Left ventricle myocardium inferior (tissue), 1 donor: ENCODE measurements at regions not wholly inside any gene's neighbourhood (a gene's known extent, or its start where the extent isn't known, plus 50 kb on each side); places are given as distances from the start of the nearest gene placed in this dataset.

Experiments used
- DNase-seq: peaks from one replicate; pipeline ENCODE4 v3.0.0-alpha.2; 2020
- H3K27ac ChIP-seq: fragments of 200-600 bp; replicated peaks from 2 replicates; pipeline ENCODE4 v1.8.0; 2021
- H3K27me3 ChIP-seq: fragments of 200-600 bp; 2 replicates; pipeline ENCODE4 v1.8.0; 2021; ENCODE audit warnings: low read depth
- H3K36me3 ChIP-seq: fragments of 200-600 bp; 2 replicates; pipeline ENCODE4 v1.8.0; 2021
- H3K4me1 ChIP-seq: fragments of 200-600 bp; 2 replicates; pipeline ENCODE4 v1.8.0; 2021
- H3K4me3 ChIP-seq: fragments of 200-600 bp; 2 replicates; pipeline ENCODE4 v1.8.0; 2021; ENCODE audit warnings: mild to moderate bottlenecking, moderate library complexity
- H3K9me3 ChIP-seq: fragments of 200-600 bp; replicated peaks from 2 replicates; pipeline ENCODE4 v1.8.0; 2021
- intact Hi-C: fragments of 100-400 bp; cut with micrococcal nuclease; formaldehyde crosslinking; loops from one replicate; pipeline ENCODE4 v1.11.0; 2022
- TF ChIP-seq, protein P1 (sequence below): fragments of 200-600 bp; IDR thresholded peaks from 2 replicates; pipeline ENCODE4 v1.8.0; 2021; ENCODE audit warnings: antibody characterized with exemption, mild to moderate bottlenecking, borderline replicate concordance
- donor health status: DM: no; HTN: yes; CAD: no; lungs with severe emphysema.

DNA sequence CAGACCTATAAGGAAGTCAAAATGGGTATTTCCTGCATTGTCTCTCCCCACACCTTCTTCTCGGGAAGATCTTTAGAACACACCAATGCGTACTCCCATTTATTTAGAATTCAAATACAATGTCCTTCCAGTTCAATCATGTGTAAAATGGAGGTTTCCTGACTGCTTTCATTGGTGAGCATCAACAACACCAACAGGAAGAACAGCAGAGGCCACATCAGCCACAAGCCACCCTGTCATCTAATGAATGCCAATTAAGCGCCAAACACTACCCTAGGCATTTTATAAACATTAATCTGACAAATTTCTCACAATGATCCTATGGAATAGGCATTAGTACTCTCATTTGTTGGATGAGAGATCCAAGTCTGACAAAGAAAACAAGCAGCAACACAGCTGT, 68.4 kb upstream of the SMLR1 start:
- no peaks in the 10 kb centered on the region for H3K27me3 ChIP-seq
- H3K4me3 ChIP-seq: no peak overlapping the region
- no peak for DNase-seq
- no peaks in the 10 kb centered on the region for H3K9me3 ChIP-seq
- no peaks in the 10 kb centered on the region for H3K4me1 ChIP-seq
- TF ChIP-seq, protein P1, sequence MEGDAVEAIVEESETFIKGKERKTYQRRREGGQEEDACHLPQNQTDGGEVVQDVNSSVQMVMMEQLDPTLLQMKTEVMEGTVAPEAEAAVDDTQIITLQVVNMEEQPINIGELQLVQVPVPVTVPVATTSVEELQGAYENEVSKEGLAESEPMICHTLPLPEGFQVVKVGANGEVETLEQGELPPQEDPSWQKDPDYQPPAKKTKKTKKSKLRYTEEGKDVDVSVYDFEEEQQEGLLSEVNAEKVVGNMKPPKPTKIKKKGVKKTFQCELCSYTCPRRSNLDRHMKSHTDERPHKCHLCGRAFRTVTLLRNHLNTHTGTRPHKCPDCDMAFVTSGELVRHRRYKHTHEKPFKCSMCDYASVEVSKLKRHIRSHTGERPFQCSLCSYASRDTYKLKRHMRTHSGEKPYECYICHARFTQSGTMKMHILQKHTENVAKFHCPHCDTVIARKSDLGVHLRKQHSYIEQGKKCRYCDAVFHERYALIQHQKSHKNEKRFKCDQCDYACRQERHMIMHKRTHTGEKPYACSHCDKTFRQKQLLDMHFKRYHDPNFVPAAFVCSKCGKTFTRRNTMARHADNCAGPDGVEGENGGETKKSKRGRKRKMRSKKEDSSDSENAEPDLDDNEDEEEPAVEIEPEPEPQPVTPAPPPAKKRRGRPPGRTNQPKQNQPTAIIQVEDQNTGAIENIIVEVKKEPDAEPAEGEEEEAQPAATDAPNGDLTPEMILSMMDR: no peak
- H3K36me3 ChIP-seq: no peaks in the 10 kb centered on the region
- no peak overlapping the region for H3K27ac ChIP-seq
- intact Hi-C loops: no loop called here

DNA sequence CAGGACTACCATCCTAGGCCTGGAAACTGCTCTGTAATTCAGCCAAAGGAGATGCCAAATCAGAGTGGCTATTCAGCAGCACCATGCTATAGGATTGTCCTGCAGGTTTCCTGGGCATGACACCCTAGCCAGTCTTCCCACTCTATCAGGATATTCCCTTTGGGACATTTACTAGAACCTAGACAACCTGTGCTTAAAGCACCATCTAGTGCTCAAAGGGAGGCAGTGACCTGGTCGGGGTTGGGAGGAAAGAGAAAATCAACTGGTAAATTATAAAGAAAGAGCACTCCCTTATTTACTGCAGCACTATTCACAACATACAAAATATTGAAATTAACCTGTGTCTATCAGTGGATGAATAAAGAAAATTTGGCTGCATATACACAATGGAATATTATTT, 67.2 kb upstream of the SMLR1 start:
- no peaks in the 10 kb centered on the region for H3K27me3 ChIP-seq
- DNase-seq: no peak
- intact Hi-C loops: no loop called here
- no peak overlapping the region for H3K27ac ChIP-seq
- H3K36me3 ChIP-seq: no peaks in the 10 kb centered on the region
- TF ChIP-seq, protein P1: no peak
- no peaks in the 10 kb centered on the region for H3K4me1 ChIP-seq
- no peaks in the 10 kb centered on the region for H3K9me3 ChIP-seq
- H3K4me3 ChIP-seq: no peak overlapping the region

DNA sequence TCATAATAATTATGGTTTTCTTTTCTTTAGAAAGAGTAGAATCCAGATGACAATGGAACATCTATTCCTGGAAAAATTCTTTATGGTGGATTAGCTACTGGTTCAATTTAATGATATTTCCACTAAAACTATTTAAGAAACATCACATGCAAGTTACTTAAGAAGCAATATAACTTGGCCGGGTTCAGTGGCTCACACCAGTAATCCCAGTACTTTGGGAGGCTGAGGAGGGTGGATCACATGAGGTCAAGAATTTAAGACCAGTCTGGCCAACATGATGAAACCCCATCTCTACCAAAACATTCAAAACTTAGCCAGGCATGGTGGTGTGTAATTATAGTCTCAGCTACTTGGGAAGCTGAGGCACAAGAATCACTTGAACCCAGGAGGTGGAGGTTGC, 65.9 kb upstream of the SMLR1 start:
- Histone ChIP-seq H3K27me3 (no peaks in the 10 kb centered on the region), H3K36me3 (no peaks in the 10 kb centered on the region), H3K27ac (no peak overlapping the region), H3K9me3 (no peaks in the 10 kb centered on the region), H3K4me1 (no peaks in the 10 kb centered on the region), H3K4me3 (no peak overlapping the region)
- intact Hi-C loops: no loop called here
- DNase-seq: no peak
- TF ChIP-seq, protein P1: no peak

DNA sequence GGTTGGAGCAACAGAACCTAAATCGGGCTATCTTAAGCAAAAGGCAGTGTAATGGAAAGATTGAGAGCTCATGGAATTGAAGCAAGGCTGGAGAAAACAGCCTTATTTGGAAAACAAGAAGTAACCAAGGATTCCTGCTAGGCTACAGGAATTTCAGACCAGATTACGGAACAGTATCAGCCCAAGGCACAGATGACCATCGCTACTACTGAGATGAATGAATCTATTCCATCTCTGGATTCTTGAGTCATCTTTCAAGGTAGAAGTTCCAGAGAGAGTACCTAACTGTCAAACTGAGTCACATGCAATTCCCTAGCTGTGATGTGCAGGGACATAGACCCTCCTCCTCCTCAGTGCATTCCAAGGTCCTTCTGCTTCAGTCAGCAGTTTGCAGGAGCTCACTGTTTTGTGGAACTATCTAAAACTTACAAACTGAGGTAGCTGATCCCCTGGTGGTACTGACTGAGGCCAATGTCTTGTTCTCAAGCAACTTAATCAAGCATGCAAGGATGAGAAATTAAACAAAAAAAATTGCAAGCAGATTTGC, 62.0 kb upstream of the SMLR1 start:
- Histone ChIP-seq H3K27ac (no peak overlapping the region), H3K9me3 (no peaks in the 10 kb centered on the region), H3K4me3 (no peak overlapping the region), H3K4me1 (no peaks in the 10 kb centered on the region), H3K36me3 (no peaks in the 10 kb centered on the region), H3K27me3 (no peaks in the 10 kb centered on the region)
- intact Hi-C loops: no loop called here
- DNase-seq: no peak
- TF ChIP-seq, protein P1: no peak

DNA sequence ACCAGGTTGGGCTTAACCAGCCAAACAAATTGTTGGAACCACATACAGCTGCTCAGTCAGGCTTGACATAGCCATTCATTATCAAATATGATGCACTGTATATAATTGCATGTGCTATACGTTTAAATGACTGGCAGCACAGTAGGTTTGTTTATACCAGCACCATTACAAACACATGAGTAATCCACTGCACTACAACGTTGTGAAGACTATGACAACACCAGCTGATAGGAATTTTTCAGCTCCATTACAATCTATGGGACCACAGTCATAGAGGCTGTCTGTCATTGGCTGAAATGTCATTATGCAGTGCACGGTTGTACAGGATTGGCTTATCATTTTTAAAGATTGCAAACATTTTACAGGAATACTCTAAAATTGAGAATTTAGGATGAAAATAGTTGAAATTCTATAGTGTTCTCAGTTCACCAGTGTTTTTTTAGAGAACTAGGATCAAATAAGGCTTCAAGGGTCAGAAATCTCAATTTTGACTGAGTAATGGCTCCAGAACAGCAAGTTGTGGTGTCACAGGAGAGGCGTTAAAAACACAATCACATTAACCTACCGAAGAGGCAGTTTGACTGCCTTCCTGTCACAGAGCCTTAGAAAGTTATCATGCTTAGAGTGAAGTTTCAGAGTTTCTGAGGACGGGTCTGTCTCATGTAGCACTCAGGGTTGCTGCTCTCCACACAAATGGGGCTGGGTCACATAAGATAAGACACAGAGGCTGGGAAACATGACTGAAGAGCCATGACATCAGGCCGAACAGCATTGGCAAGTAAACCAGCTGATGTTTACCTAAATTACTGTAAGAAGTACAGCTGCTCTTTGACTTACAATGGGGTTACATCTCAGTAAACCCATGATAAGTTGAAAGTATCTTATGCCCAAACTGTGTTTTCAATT, 60.7 kb upstream of the SMLR1 start:
- no peaks in the 10 kb centered on the region for H3K27me3 ChIP-seq
- H3K9me3 ChIP-seq: no peaks in the 10 kb centered on the region
- H3K36me3 ChIP-seq: no peaks in the 10 kb centered on the region
- TF ChIP-seq, protein P1: no peak
- no peaks in the 10 kb centered on the region for H3K4me1 ChIP-seq
- no peak overlapping the region for H3K4me3 ChIP-seq
- DNase-seq: no peak
- intact Hi-C loops: no loop called here
- H3K27ac ChIP-seq: no peak overlapping the region
